ENCODE measurements at regions not wholly inside any gene's neighbourhood (a gene's known extent, or its start where the extent isn't known, plus 50 kb on each side); places are given as distances from the start of the nearest gene placed in this dataset.
"Not testable (repeated sequence)": the region's sequence is repeated elsewhere in the genome, so short reads cannot be mapped to it uniquely, and the experiment has no call there.

DNA sequence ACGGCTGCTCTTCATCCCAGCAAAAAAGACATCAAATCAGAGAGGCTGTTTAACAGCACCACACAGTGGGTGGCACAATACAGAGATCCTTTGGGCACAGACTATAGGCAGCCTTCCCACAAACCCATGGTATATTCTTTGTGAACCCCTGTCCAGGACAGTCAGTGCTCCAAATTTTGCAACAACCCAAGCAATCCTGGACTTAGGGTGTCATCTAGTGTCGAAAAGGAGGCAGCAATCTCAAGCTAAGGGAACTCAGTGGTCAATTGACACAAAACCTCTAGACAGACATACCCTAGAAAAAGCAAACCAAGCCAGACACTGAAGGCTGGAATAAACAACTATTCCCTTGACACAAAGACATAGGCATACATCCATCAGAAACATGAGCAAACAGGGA lies 137.4 kb downstream of the BMP15 start:
- DNase-seq, result no peak
- Histone ChIP-seq H3K36me3 (no peaks in the 10 kb centered on the region), H3K27ac (no peak overlapping the region), H3K27me3 (no peaks in the 10 kb centered on the region), H3K4me1 (ENCODE audit: insufficient read depth) (no peaks in the 10 kb centered on the region), H3K4me3 (no peak overlapping the region), H3K9me3 (no peaks in the 10 kb centered on the region)
- TF ChIP-seq EP300 (IDR thresholded peaks at IDR 0.05) (no peak), POLR2A (IDR thresholded peaks at IDR 0.05) (no peak), CTCF (IDR thresholded peaks at IDR 0.05) (no peak)
- intact Hi-C loops (cut with DNase I), result no loop called here
- WGBS, 3 donors, result 32 to 62% (median 55%) methylated on average over 2 of the region's 2 CpGs

DNA sequence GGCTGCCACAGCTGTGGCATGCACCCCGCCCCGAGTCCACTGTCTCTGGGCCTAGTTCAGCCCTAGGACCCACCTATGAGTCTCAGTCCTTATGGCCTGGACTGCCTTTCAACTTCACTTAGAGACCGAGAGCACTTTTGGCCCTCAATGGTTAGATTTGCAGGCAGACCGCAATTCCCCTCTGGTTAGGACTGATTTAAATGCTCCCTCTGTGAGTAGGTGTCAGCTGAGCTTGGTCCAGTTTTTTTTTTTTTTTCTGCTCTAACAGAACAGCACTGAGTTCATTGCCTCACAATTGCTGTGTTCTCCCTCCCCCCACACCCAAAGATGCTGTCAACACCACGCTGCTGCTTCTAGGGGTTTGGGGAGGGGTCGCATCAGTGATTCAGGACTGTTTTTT lies 143.2 kb downstream of the BMP15 start:
- Histone ChIP-seq H3K36me3 (no peaks in the 10 kb centered on the region), H3K27me3 (no peaks in the 10 kb centered on the region), H3K9me3 (no peaks in the 10 kb centered on the region), H3K27ac (no peak overlapping the region), H3K4me1 (ENCODE audit: insufficient read depth) (no peaks in the 10 kb centered on the region), H3K4me3 (no peak overlapping the region)
- TF ChIP-seq CTCF (IDR thresholded peaks at IDR 0.05), result no peak
- no peak for TF ChIP-seq EP300 (IDR thresholded peaks at IDR 0.05)
- no peak for TF ChIP-seq POLR2A (IDR thresholded peaks at IDR 0.05)
- WGBS, 3 donors, result 68 to 75% (median 70%) methylated on average over 6 of the region's 6 CpGs
- DNase-seq, result no peak
- intact Hi-C loops (cut with DNase I), result no loop called here

DNA sequence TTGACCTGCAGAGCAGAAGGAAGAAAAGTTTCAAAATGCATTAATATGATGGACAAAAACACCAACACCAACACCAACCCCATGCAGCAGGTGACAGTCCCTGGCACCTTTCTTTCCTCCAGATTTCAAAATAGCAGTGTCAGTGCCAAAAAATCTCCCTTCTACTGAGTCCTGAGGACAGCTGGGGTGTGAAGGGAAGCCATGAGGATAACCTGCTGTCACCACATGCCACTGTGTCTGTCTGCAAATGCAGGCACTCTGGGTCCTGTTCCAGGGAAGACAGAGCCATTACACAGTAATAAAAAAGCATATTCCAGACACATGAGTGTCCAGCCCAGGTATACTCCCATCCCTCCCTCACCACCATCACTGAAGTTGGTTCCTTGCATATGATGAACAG lies 187.5 kb downstream of the BMP15 start:
- intact Hi-C loops (cut with DNase I), result no loop called here
- Histone ChIP-seq H3K27me3 (no peaks in the 10 kb centered on the region), H3K9me3 (no peaks in the 10 kb centered on the region), H3K4me3 (no peak overlapping the region), H3K36me3 (no peaks in the 10 kb centered on the region), H3K4me1 (ENCODE audit: insufficient read depth) (no peaks in the 10 kb centered on the region), H3K27ac (no peak overlapping the region)
- DNase-seq, result no peak
- TF ChIP-seq POLR2A (IDR thresholded peaks at IDR 0.05), result no peak
- no peak for TF ChIP-seq CTCF (IDR thresholded peaks at IDR 0.05)
- no peak for TF ChIP-seq EP300 (IDR thresholded peaks at IDR 0.05)

GRCh38 chrX:51119058-51119926 lies 208.8 kb downstream of the BMP15 start:
- DNase-seq, result not testable (repeated sequence)

DNA sequence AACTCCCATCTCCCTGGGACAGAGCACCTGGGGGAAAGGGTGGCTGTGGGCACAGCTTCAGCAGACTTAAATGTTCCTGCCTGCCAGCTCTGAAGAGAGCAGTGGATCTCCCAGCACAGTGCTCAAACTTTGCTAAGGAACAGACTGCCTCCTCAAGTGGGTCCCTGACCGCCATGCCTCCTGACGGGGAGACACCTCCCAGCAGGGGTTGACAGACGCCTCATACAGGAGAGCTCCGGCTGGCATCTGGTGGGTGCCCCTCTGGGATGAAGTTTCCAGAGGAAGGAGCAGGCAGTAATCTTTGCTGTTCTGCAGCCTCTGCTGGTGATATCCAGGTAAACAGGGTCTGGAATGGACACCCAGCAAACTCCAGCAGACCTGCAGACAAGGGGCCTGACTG lies 206.9 kb upstream of the NUDT10 start:
- H3K27me3 ChIP-seq; H3K4me1 ChIP-seq (ENCODE audit: insufficient read depth): not testable (repeated sequence)
- WGBS, 3 donors, result 84 to 93% (median 88%) methylated on average over 4 of the region's 4 CpGs

More at GRCh38 chrX:51119058-51119926, 208.8 kb downstream of the BMP15 start:
- H3K27ac ChIP-seq; H3K4me3 ChIP-seq; H3K9me3 ChIP-seq; intact Hi-C loops (cut with DNase I); H3K36me3 ChIP-seq; H3K4me1 ChIP-seq (ENCODE audit: insufficient read depth); H3K27me3 ChIP-seq: not testable (repeated sequence)
- WGBS, 3 donors, result 91 to 95% (median 93%) methylated on average over 34 to 49 of the region's 52 CpGs

More for the DNA sequence above, 206.9 kb upstream of the NUDT10 start:
- H3K27ac ChIP-seq; H3K9me3 ChIP-seq; intact Hi-C loops (cut with DNase I); H3K36me3 ChIP-seq; DNase-seq; H3K4me3 ChIP-seq: not testable (repeated sequence)
